ENCODE measurements at regions not wholly inside any gene's neighbourhood (a gene's known extent, or its start where the extent isn't known, plus 50 kb on each side); places are given as distances from the start of the nearest gene placed in this dataset.

- intact Hi-C loops (cut with DNase I) = no loop called here
- H3K27me3 ChIP-seq (ENCODE audit: control insufficient read depth, insufficient read depth, low read length) = no peaks in the 10 kb centered on the region
- no peak overlapping the region for H3K27ac ChIP-seq (ENCODE audit: low read depth in 2 of 2, low read length in 2 of 2)
- no peaks in the 10 kb centered on the region for H3K4me1 ChIP-seq (ENCODE audit: control insufficient read depth in 2 of 3, insufficient read depth in 2 of 3, low read depth in 1 of 3, low read length in 3 of 3)
- H3K36me3 ChIP-seq (ENCODE audit: control insufficient read depth in 2 of 3, insufficient read depth in 3 of 3, low read length in 3 of 3) = no peaks in the 10 kb centered on the region
- H3K9me3 ChIP-seq (ENCODE audit: control insufficient read depth in 2 of 3, insufficient read depth in 1 of 3, low read length in 3 of 3) = no peaks in the 10 kb centered on the region
- no peak for DNase-seq
- H3K4me3 ChIP-seq (ENCODE audit: low read length in 3 of 3) = no peak overlapping the region
- TF ChIP-seq, protein P1, sequence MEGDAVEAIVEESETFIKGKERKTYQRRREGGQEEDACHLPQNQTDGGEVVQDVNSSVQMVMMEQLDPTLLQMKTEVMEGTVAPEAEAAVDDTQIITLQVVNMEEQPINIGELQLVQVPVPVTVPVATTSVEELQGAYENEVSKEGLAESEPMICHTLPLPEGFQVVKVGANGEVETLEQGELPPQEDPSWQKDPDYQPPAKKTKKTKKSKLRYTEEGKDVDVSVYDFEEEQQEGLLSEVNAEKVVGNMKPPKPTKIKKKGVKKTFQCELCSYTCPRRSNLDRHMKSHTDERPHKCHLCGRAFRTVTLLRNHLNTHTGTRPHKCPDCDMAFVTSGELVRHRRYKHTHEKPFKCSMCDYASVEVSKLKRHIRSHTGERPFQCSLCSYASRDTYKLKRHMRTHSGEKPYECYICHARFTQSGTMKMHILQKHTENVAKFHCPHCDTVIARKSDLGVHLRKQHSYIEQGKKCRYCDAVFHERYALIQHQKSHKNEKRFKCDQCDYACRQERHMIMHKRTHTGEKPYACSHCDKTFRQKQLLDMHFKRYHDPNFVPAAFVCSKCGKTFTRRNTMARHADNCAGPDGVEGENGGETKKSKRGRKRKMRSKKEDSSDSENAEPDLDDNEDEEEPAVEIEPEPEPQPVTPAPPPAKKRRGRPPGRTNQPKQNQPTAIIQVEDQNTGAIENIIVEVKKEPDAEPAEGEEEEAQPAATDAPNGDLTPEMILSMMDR (IDR thresholded peaks at IDR 0.05; ENCODE audit: borderline replicate concordance, extremely low read depth, insufficient read depth) = no peak
- FAIRE-seq = no peak
- no peak overlapping the region for H3K9ac ChIP-seq (ENCODE audit: low read length in 3 of 3)
Observed at GRCh38 chr4:38287101-38287851, 327.1 kb downstream of the PTTG2 start.

DNA sequence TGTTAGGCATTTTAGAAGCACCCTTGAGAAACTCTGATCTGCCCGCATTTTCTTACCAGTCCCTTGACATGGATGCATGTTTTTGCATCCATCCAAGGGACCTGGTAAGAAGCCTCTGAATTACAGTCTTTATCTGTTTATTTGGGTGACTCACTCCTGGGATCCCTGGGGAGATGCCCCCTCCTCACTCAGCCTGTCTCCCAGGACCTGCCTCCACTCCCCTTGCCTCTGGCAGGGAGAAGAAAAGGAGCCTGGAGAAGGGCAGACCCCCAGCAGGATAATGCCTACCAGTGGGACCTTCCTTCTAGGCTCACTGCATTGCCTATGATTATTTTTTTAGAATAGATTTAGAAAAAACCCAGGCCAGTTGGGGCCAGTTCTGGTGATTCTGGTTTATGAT lies 329.4 kb downstream of the PTTG2 start:
- intact Hi-C loops (cut with DNase I) = no loop called here
- Histone ChIP-seq H3K4me1 (ENCODE audit: control insufficient read depth in 2 of 3, insufficient read depth in 2 of 3, low read depth in 1 of 3, low read length in 3 of 3) (no peaks in the 10 kb centered on the region), H3K9me3 (ENCODE audit: control insufficient read depth in 2 of 3, insufficient read depth in 1 of 3, low read length in 3 of 3) (peaks cover 0 to 4% (median 0%) of the 10 kb centered on the region in 3 donors), H3K27ac (ENCODE audit: low read depth in 2 of 2, low read length in 2 of 2) (no peak overlapping the region), H3K36me3 (ENCODE audit: control insufficient read depth in 2 of 3, insufficient read depth in 3 of 3, low read length in 3 of 3) (no peaks in the 10 kb centered on the region), H3K27me3 (ENCODE audit: control insufficient read depth, insufficient read depth, low read length) (no peaks in the 10 kb centered on the region), H3K9ac (ENCODE audit: low read length in 3 of 3) (no peak overlapping the region), H3K4me3 (ENCODE audit: low read length in 3 of 3) (no peak overlapping the region)
- TF ChIP-seq, protein P1 (IDR thresholded peaks at IDR 0.05; ENCODE audit: borderline replicate concordance, extremely low read depth, insufficient read depth) = no peak
- FAIRE-seq (no peak), DNase-seq (no peak)

DNA sequence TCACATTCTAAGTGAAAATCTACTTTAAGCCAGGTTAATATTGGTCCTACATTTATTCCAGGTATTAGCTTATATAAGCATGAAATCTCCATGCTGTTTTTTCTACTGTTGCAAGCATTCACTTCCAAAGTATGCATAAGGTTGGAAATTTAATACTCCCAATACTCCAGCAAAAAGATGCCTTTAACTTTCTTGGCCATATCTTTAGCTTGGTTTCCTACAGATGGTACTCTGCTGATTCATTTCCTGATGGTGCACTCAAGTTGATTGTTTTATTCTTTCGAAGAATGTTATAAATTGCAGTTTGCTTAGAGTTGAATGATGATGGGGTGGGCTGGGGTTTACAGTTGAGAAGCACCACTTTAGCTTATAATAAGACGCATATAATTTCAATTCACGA lies 330.2 kb downstream of the PTTG2 start:
- FAIRE-seq = no peak
- Histone ChIP-seq H3K27me3 (ENCODE audit: control insufficient read depth, insufficient read depth, low read length) (no peaks in the 10 kb centered on the region), H3K9me3 (ENCODE audit: control insufficient read depth in 2 of 3, insufficient read depth in 1 of 3, low read length in 3 of 3) (peaks cover 0 to 4% (median 0%) of the 10 kb centered on the region in 3 donors), H3K9ac (ENCODE audit: low read length in 3 of 3) (no peak overlapping the region), H3K27ac (ENCODE audit: low read depth in 2 of 2, low read length in 2 of 2) (no peak overlapping the region), H3K4me3 (ENCODE audit: low read length in 3 of 3) (no peak overlapping the region), H3K36me3 (ENCODE audit: control insufficient read depth in 2 of 3, insufficient read depth in 3 of 3, low read length in 3 of 3) (no peaks in the 10 kb centered on the region), H3K4me1 (ENCODE audit: control insufficient read depth in 2 of 3, insufficient read depth in 2 of 3, low read depth in 1 of 3, low read length in 3 of 3) (no peaks in the 10 kb centered on the region)
- TF ChIP-seq, protein P1 (IDR thresholded peaks at IDR 0.05; ENCODE audit: borderline replicate concordance, extremely low read depth, insufficient read depth) = no peak
- DNase-seq = no peak
- intact Hi-C loops (cut with DNase I) = no loop called here

Data from kidney (tissue), 13 donors.